Smooth muscle cell (in vitro differentiated cells): ENCODE measurements at regions not wholly inside any gene's neighbourhood (a gene's known extent, or its start where the extent isn't known, plus 50 kb on each side); places are given as distances from the start of the nearest gene placed in this dataset.

Experiments
- DNase-seq: peaks from one replicate; lab custom pipeline; 2025; ENCODE audit not compliant: unreplicated experiment; lab: John Stamatoyannopoulos, UW
- H2AFZ ChIP-seq: fragments of 200-600 bp; sonication (generic); 2 replicates; pipeline ENCODE4 v1.6.0; 2016; ENCODE audit warnings: antibody characterized with exemption, low read depth, mild to moderate bottlenecking
- H3F3A ChIP-seq: fragments of 200-600 bp; sonication (generic); 2 replicates; pipeline ENCODE4 v1.6.0; 2017; ENCODE audit warnings: antibody characterized with exemption, low read depth
- H3K27ac ChIP-seq: fragments of 200-600 bp; sonication (generic); 2 replicates; pipeline ENCODE4 v1.5.1; 2016; ENCODE audit warnings: low read depth, mild to moderate bottlenecking
- H3K27me3 ChIP-seq: fragments of 200-600 bp; sonication (generic); 2 replicates; pipeline ENCODE4 v1.6.1; 2016; ENCODE audit warnings: low read depth, mild to moderate bottlenecking
- H3K36me3 ChIP-seq: fragments of 200-600 bp; sonication (generic); 2 replicates; pipeline ENCODE4 v1.5.1; 2016; ENCODE audit warnings: low read depth
- H3K4me1 ChIP-seq: fragments of 200-600 bp; sonication (generic); 2 replicates; pipeline ENCODE4 v1.5.1; 2016; ENCODE audit warnings: low read depth
- H3K4me2 ChIP-seq: fragments of 200-600 bp; sonication (generic); 2 replicates; pipeline ENCODE4 v1.6.0; 2016; ENCODE audit warnings: mild to moderate bottlenecking
- H3K4me3 ChIP-seq: fragments of 200-600 bp; sonication (generic); 2 replicates; pipeline ENCODE4 v1.5.1; 2016; ENCODE audit warnings: mild to moderate bottlenecking
- H3K79me2 ChIP-seq: fragments of 200-600 bp; sonication (generic); 2 replicates; pipeline ENCODE4 v1.6.0; 2016; ENCODE audit warnings: low read depth, mild to moderate bottlenecking
- H3K9ac ChIP-seq: fragments of 200-600 bp; sonication (generic); 2 replicates; pipeline ENCODE4 v1.6.0; 2016; ENCODE audit warnings: low read depth
- H3K9me3 ChIP-seq: fragments of 200-600 bp; sonication (generic); replicated peaks from 2 replicates; pipeline ENCODE4 v1.5.1; 2016; ENCODE audit warnings: low read depth
- H4K20me1 ChIP-seq: fragments of 200-600 bp; sonication (generic); 2 replicates; pipeline ENCODE4 v1.6.0; 2016; ENCODE audit warnings: low read depth
- WGBS: methylation state at CpG from one replicate; pipeline ENCODE4 v1.1.7; 2016; ENCODE audit warnings: low lambda C conversion rate; 5-methylcytosine and 5-hydroxymethylcytosine counted together
- TF ChIP-seq, protein P1 (sequence below): fragments of 200-600 bp; sonication (generic); IDR thresholded peaks from 2 replicates; pipeline ENCODE4 v1.5.1; 2017; ENCODE audit warnings: borderline replicate concordance, mild to moderate bottlenecking, antibody characterized with exemption; ENCODE audit not compliant: insufficient read depth, poor library complexity, severe bottlenecking

- Histone ChIP-seq H3K4me3 (no peak overlapping the region), H3F3A (no peaks in the 10 kb centered on the region), H3K27ac (no peak overlapping the region), H3K79me2 (no peaks in the 10 kb centered on the region), H3K36me3 (no peaks in the 10 kb centered on the region), H3K4me1 (peaks cover 7% of the 10 kb centered on the region), H4K20me1 (no peaks in the 10 kb centered on the region), H3K9me3 (no peaks in the 10 kb centered on the region), H3K9ac (no peak overlapping the region), H2AFZ (no peak overlapping the region), H3K4me2 (no peak overlapping the region), H3K27me3 (no peaks in the 10 kb centered on the region)
- DNase-seq: no peak
- TF ChIP-seq, protein P1, sequence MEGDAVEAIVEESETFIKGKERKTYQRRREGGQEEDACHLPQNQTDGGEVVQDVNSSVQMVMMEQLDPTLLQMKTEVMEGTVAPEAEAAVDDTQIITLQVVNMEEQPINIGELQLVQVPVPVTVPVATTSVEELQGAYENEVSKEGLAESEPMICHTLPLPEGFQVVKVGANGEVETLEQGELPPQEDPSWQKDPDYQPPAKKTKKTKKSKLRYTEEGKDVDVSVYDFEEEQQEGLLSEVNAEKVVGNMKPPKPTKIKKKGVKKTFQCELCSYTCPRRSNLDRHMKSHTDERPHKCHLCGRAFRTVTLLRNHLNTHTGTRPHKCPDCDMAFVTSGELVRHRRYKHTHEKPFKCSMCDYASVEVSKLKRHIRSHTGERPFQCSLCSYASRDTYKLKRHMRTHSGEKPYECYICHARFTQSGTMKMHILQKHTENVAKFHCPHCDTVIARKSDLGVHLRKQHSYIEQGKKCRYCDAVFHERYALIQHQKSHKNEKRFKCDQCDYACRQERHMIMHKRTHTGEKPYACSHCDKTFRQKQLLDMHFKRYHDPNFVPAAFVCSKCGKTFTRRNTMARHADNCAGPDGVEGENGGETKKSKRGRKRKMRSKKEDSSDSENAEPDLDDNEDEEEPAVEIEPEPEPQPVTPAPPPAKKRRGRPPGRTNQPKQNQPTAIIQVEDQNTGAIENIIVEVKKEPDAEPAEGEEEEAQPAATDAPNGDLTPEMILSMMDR: no peak
- 65% methylated on average over 4 of the region's 4 CpGs for WGBS
Measured at GRCh38 chr4:189826657-189827056, 114.0 kb upstream of the FRG1 start.

GRCh38 chr4:189828081-189828697 is 112.5 kb upstream of the FRG1 start:
- Histone ChIP-seq H3K9me3 (no peaks in the 10 kb centered on the region), H3K4me1 (no peaks in the 10 kb centered on the region), H4K20me1 (no peaks in the 10 kb centered on the region), H2AFZ (no peak overlapping the region), H3K4me2 (no peak overlapping the region), H3K27ac (no peak overlapping the region), H3K4me3 (no peak overlapping the region), H3K36me3 (no peaks in the 10 kb centered on the region), H3K27me3 (no peaks in the 10 kb centered on the region), H3K9ac (no peak overlapping the region), H3F3A (no peaks in the 10 kb centered on the region), H3K79me2 (no peaks in the 10 kb centered on the region)
- TF ChIP-seq, protein P1: no peak
- WGBS: 90% methylated on average over 7 of the region's 7 CpGs
- DNase-seq: no peak

GRCh38 chr4:189832528-189832927 is 108.1 kb upstream of the FRG1 start:
- Histone ChIP-seq H3K4me3 (no peak overlapping the region), H3K9ac (no peak overlapping the region), H3K4me1 (no peaks in the 10 kb centered on the region), H3K79me2 (no peaks in the 10 kb centered on the region), H4K20me1 (no peaks in the 10 kb centered on the region), H3K9me3 (no peaks in the 10 kb centered on the region), H3K36me3 (no peaks in the 10 kb centered on the region), H3K27ac (no peak overlapping the region), H3K27me3 (no peaks in the 10 kb centered on the region), H3K4me2 (no peak overlapping the region), H2AFZ (no peak overlapping the region), H3F3A (no peaks in the 10 kb centered on the region)
- TF ChIP-seq, protein P1: no peak
- 94% methylated on average over 6 of the region's 6 CpGs for WGBS
- no peak for DNase-seq

GRCh38 chr4:189834616-189835015 is 106.1 kb upstream of the FRG1 start:
- Histone ChIP-seq H3K9me3 (no peaks in the 10 kb centered on the region), H4K20me1 (no peaks in the 10 kb centered on the region), H3K4me3 (no peak overlapping the region), H3F3A (no peaks in the 10 kb centered on the region), H3K9ac (no peak overlapping the region), H3K36me3 (no peaks in the 10 kb centered on the region), H3K79me2 (no peaks in the 10 kb centered on the region), H3K4me2 (no peak overlapping the region), H3K27me3 (no peaks in the 10 kb centered on the region), H3K27ac (no peak overlapping the region), H3K4me1 (no peaks in the 10 kb centered on the region), H2AFZ (no peak overlapping the region)
- TF ChIP-seq, protein P1: no peak
- 79% methylated on average over 4 of the region's 4 CpGs for WGBS
- no peak for DNase-seq
